Stimulated activated CD8-positive, alpha-beta memory T cell treated with anti-CD3 and anti-CD28 coated beads, Interleukin-15, amount 100 ng/mL, for 1 hour (primary cell): ENCODE measurements at regions not wholly inside any gene's neighbourhood (a gene's known extent, or its start where the extent isn't known, plus 50 kb on each side); places are given as distances from the start of the nearest gene placed in this dataset.
"Not testable (repeated sequence)": the region's sequence is repeated elsewhere in the genome, so short reads cannot be mapped to it uniquely, and the experiment has no call there.

Source experiments
- DNase-seq: peaks from one replicate; pipeline ENCODE4 v3.0.0-alpha.2; 2020; ENCODE audit warnings: low read depth

DNA sequence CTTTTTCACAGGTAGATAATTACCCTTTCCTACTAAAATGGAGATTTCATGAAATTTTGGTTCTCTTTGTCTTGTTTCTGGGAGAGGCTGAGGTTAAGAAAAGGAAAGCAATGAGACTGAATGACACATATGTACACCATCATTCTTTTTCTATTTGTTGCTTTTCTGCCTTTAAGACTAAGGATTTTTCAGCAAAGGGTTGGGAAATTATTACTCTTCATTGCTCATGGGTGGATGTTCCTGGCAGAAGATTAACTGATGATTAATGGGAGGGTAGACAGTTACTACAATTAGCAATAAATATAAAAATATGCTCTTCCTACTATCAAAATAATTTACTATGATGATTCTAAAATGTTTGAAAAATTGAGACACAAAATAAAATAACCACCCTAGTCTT, 316.5 kb upstream of the USP24 start:
- no peak for DNase-seq

DNA sequence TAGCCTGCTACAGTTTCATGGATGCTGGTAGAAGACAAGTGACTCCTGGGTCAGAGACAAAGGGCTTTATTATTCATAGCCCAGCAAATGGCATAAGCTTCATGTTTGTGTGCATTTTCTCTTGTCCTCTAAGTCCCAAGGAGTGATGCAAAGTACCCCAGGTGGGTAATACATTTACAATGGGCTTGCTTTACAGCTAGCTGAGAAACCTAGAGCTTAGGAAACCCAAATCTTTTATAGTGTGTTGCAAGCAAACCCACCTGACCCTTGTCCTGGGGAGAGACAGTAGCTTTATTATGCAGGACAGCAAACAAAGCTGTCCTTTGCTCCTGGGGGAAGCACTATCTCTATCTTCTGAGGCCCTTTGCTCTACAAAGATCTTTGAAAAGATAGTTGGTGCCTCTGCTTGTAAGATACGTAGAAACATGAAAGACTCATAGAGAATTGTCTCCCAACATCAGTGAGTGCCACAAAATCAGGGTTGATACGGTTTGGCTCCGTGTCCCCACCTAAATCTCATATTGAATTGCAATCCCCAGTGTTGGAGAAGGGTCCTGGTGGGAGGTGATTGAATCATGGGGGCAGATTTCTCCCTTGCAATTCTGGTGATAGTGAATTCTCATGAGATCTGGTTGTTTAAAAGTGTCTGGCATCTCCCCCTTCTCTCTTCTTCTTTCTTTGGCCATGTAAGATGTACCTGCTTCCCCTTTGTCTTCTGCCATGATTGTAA, 315.8 kb upstream of the USP24 start:
- DNase-seq = no peak

DNA sequence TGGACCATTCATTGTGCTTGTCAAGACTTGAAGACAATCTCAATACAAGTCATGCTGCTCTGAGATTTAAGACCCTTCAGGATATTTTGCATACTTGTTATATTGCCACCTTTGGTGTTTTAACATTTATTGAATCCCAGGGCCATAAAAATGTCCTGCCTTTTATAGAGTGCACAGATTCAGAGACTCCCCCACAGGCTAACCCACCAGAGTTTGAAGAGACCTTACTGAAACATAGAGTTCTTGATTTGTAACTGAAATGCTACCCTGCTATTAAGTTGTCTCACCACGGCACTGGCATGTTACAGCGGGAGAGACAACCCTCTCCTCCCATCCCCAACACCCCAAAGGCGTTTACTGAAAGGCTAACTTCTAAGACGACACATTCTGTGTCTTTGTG, 313.9 kb upstream of the USP24 start:
- no peak for DNase-seq

DNA sequence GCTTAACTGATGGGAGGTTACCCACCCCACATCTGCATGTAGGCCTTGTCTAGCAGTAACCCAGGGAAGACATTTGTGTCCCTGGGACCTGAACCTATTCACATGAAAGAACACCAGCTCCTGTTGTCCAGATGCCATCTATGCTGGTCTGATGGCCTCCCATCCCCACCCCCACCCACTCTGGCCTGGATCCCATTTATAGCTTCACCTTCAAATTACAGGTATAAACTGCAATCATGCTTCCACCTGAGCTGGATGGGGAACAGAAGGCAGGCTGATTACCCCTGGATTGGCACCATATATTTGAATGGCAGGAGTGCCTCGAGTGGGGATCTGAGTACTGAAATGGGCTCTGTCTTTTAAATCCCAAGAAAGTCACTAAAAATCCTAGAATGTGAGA, 312.7 kb upstream of the USP24 start:
- DNase-seq = no peak

DNA sequence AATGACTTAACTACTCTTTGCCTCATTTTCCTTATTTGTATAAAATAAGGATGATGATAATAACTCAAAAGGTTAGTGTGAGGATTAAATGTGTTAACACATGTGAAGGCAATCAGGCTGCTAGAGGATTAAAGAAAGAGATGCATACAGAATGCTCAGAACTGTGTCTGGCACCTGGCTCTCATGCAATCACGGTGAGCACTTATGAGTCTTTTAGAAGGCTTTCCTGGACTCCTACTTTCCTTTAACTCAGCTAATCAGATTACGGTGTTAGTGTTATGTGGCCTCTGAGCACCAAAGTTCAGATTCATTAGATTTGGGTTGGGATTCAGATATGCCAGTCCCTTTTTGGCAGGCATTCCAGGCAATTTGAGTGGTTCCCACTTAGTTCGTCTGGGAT, 311.6 kb upstream of the USP24 start:
- no peak for DNase-seq

DNA sequence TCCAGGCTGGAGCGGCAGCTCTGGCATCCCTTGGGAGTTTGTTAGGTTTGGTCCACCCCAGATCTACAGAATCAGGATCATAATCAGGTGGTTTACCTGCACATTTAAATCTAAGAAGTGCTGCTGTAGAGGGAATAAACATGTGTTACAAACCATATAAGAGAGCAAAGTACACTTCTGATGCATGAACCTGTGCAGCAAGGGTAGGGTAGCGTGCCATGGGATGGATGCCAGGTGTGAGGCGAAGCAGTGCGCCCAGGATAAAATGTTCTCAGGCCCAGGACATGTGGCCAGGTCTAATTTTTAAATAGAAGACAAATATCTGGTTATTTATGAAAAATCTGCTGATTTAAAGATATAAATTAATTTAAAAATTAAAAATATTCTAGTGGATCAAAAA, 308.8 kb upstream of the USP24 start:
- no peak for DNase-seq

DNA sequence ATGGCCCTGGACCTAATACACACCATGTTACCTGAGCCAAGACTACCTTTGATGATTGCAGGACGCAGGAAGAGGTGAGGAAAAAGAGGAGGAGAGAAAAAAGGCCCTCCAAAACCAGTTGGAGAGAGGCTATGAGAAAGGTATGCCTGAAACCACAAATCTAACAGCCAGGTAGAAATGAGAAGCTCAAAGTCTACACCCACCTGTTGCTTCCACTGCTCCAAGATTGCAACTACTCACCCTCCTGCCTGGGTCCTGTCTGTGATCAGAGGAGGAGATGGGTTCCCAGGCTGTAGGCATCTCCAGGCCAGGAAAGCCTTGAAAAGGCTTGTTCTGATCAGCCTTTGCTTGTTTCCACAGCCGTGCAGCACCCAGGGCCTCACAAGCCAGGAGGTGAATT, 307.8 kb upstream of the USP24 start:
- DNase-seq = no peak

DNA sequence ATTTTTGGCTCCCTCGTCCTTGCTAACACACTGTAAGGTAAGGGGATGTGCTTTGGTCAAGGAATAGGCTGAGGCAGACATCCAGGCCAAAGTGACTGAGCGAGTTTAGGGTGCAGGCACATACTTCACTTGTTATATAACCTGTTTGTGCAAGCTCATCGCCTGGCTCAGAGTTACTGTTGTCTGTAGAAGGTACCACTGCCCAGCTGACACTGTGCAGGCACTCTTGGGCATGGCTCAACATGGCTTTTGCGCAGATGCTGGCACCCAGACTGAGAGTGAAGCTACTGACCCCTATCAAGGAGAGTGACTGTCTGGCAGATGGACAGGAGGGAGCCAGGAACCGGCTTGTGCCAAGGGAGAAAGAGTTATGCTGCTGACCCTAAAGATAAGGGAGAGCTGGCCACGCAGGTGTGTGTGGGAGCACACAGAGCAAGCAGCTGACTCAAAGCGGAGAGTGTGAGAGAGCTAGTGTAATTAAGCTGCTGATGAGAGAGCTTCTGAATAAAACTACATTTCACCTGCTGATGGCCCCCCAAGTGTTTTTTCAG, 307.3 kb upstream of the USP24 start:
- no peak for DNase-seq

DNA sequence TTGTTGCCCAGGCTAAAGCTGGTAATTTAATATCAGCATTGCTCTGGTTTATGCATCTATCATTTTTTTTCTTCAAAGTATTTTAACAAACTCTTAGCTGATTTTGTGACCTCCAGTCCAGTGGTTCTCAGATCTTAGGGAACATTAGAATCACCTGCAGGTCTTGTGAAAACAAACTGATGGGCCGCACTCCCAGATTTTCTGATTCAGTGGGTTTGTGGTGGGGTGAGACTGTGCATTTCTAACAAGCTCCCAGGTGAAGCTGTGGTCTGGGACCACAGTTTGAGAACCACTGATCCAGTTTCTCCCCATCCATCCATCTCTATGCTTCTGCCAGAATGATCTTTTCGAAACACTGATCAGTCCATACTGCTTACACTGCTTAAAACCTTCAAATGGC, 305.7 kb upstream of the USP24 start:
- no peak for DNase-seq

DNA sequence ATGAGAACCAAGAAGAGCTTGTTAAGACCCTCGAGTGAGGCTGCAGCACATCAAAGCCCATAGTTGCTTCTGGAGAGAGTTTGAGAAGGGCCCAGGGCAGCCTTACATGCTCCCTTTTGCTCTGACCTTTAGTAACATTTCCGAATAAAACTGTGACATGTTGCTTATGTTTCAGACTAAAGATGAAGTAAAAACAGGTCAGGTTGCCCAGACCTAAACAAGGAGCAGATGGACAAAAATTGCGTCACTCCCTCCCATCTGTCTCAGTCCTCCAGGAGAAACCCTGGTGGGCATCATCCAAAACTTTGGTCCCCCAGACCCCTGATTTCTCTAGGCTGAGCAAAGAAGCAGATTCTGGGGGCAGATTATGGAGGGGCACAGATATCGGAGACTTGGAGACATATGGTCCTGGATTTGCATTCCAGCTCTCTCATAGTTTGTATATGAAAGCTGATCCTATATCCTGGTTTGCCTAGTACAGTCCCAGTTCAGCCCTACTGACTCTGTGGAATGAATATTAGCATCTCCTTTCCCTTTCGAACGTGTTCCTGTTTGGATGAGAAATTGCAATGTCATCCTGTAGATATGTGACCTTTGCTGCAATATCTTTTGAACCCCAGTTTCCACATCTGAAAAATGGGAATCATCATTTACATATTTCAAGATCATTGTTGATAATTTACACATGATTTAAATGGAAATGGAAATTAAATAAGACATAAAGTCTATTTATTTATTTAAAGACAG, 304.9 kb upstream of the USP24 start:
- DNase-seq = no peak

DNA sequence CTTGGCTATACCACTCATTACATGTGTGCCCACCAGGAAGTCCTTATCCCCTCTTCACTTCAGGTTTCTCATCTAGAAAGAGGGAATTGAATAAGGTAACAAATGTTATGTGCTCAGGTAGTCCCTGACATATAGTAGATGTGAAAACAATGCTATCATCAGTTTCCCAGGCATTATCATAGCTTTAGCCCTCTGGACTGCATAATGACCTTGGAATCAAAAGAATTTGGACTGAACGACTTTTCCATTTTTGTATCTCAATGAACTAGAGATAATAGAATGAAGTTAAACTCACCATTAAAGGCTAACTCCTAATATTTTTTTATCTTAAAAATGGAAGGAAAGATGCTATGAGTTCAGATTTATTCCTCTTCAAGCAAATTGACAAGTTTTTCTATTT, 304.1 kb upstream of the USP24 start:
- no peak for DNase-seq

DNA sequence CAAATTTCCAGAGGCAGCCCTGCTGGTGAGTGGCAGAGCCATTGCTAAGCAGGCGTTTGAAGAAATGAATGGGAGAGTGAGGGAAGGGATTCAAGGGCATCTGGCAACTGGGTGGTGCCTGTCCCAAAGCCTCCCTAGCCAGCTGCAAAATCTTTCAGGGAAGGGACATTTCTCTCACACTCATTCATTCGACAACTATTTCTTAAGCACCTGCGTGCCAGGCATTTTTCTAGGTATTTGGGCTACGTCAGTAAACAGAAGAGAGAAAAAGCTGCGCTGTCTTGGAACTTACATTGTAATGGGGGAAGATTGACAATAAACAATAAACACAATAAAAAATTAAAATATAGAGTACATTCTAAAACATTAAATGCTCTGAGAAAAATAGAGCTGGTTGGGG, 301.9 kb upstream of the USP24 start:
- DNase-seq = no peak

DNA sequence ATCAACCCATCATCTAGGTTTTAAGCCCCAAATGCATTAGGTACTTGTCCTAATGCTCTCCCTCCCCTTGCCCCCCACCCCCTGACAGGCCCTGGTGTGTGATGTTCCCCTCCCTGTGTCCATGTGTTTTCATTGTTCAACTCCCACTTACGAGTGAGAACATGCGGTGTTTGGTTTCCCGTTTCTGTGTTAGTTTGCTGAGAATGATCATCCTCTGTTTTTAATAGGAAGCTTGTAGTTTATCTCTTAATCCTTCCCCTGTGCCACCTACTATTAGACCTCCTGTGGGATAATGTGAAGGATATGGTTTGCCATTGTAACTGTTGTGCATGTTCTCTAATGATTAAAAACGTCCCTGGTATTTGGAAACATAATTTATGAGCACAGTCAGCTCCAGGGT, 299.4 kb upstream of the USP24 start:
- not testable (repeated sequence) for DNase-seq

DNA sequence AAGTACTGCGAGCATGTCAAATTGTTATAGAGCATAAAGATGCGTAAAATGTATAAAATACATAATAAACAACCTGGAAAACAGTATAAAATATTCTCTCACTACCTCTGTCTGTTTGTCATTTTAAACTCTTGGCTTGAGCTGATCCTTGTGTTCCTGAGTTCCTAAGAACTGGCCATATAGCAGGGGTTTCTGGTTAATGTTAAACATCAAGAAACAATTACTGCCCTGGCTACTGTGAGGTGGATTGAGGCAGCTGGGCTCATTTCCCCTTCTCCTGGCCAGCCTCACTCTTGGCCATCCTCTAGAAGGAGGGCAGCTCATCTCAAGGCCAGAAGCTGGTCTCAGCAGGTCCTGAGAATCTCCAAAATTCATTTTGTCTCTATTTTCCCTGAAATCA, 297.3 kb upstream of the USP24 start:
- no peak for DNase-seq

DNA sequence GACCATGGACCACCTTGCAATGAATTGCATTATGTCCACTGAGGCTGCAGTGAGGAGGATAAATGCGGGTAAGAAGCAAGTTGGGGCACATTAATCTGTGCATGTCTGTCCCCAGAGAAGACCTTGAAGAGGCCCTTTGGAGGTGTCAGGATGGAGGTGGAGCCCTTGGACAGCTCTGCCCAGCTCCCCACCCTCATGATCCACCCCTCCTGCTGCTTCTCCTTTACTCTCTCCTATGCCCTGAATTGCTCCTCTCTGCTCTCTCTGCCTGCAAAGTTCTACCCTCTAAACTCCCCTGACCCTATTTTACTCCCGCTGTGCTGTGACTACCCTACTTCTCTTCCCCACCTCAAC, 292.4 kb upstream of the USP24 start:
- DNase-seq = no peak

DNA sequence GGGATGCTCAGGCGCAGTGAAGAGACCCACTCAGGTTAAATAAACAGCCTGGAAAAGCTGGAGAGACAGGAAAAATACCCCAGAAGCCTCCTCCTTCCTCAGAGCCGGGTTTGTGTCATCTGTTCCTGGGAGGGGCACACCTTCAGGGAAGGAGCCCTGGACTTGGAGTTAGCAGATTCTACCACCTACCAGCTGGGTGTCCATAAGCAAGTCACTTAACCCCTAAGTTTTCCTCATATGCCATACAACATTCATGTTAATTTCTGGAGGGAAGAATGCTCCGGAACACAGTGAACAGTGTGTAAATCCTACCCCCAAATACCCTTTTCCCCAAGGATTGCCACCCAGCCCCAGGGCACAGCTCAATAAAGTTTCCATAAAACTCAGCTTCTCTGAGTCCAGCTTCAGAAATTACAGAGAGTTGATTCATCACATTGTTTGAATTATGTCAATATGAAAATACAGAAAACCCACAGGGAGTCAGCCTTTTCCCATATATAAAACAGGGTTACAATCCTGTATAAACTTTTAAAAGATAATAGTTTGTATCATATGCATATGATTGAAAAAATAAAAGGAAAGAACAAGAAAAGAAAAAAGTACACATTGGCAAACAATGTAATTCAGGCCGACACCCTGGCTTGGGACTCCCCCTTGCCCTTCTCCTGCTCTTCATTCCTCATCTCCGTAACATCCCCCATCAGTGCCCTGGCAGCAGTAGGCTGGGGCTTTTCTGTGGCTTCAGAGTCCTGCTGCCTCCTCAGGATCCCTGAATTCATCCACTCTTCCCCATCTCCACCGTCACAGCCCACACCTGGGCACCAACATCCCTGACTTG, 291.8 kb upstream of the USP24 start:
- no peak for DNase-seq

DNA sequence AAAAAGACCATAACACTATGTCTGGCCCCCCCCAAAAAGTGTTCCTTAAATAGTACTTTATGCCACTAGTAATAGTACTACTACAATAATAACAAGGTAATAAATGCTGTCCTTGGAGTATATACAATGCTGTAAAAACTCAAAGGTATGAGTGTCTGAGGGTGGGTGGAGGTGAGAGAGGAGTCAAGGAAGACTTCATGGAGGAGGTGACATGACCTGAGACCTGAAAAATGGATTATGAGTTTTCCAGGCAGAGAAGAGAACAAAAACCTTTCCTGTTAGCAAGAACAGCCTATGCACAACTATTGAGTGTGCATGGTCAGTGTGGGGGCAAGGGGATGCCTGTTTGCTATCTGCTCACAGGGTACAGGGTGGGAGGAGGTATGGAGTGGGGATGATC, 290.2 kb upstream of the USP24 start:
- DNase-seq = no peak

DNA sequence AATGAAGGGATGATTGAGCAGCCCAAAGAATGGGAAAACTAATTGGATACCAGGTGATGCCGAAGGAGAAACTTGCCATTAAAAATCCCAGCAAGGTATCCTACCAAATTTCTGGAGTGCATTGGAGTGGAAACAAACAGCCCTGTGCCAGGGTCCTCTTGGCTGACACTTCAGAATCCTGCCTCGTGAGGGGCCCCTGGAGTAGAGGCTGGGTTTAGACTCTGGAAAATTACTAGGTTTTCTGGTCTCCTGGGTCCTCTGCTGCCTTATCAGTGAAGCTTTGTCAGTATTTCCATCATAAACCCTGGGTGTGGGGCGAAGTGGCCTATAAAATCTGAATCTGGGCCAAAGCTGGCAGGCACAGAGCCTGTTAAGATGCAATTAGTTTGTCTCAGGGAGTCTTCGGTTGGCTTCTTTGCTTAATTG, 289.2 kb upstream of the USP24 start:
- no peak for DNase-seq

DNA sequence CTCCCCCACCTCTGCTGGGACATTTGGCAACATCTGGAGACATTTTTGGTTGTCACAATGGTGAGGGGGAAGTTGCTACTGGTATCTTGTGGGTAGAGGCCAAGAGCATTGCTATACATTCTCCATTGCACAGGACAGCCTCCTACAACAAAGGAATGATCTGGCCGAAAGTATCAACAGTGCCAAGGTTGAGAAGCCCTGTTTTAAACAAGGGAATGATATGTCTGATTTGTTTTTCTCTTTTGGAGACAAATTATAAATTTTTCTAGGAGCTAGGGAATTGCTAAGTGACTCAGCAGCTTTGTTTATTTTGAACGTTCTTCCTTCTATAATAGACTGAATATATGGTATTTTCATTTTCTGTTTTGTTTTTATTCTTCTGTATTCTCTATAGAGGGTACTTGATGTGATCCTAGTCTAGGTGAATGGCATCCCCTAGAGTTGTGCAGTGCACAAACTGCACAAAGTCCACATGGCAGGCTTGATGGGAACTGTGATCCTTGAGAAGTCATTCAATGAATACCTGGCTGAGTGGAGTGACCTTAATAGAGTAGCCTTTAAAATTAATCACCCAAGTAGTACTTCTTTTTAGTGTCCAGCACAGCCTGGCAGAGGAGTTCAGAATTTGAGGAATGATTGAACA, 288.6 kb upstream of the USP24 start:
- no peak for DNase-seq

DNA sequence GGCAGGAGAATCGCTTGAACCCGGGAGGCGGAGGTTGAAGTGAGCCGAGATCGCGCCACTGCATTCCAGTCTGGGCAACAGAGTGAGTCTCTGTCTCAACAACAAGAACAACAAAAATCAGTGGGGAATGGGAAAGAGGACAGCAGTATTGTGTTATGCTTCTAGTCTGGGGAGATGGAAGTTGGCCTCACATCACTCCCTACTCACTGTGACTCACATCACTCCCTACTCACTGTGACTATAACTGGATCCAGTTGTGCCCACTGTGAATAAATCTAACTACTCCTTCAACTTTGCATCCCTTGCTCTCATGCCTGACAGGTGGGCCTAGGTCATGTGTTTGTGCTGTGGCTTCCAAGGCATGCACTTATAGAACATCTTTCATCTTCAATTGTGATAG, 285.4 kb upstream of the USP24 start:
- DNase-seq = no peak

DNA sequence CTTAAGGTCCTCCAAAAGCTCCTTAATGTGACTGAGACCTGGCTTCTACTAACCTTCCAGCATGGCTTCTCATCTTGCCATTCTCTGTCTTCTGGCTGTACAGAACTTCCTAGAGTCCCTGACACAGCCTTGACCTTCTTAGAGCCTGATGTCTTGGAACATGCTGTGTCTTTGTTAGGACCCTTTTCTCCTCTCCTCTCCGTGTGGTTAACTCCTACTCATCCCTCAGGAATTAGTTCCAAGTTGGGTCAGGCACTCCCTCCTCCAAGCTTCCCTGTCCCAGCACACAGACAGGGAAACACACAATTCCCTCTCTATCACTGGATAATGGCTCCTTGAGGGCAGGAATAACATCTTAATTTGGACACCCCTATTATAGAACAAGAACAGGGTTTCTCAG, 275.4 kb upstream of the USP24 start:
- DNase-seq = no peak

DNA sequence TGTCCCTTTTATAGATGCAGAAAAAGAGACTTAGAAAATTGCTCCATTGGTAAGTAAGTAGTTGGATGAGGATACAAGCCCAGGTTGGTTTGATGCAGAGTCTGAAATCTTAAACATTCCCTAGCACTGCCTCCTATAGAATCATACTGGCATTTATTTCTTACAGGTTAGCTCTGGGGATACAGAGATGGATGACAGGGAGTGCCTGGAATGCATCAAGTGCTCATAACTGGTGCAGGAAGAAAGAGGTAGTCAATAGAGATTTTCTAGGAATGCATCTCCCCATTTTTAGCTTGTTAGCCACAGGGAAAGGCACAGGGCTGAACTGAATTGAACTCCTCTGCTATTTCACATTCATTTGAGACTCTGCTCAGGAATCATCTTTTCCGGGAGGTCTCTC, 269.0 kb upstream of the USP24 start:
- DNase-seq = no peak
